ENCODE measurements at regions not wholly inside any gene's neighbourhood (a gene's known extent, or its start where the extent isn't known, plus 50 kb on each side); places are given as distances from the start of the nearest gene placed in this dataset.

GRCh38 chr6:169897601-169898358 lies 146.4 kb downstream of the ERMARD start:
- no peak overlapping the region for H3K4me3 ChIP-seq (ENCODE audit: low read length)
- no peak overlapping the region for H3K27ac ChIP-seq (ENCODE audit: low read length)
- H3K9me3 ChIP-seq (ENCODE audit: insufficient read depth, low read depth, low read length): peaks cover 8% of the 10 kb centered on the region; the same call in 1 of the 2 replicates
- H3K36me3 ChIP-seq (ENCODE audit: insufficient read depth, low read depth, low read length): no peaks in the 10 kb centered on the region
- H3K9ac ChIP-seq (ENCODE audit: low read depth, low read length): no peak overlapping the region
- H3K4me1 ChIP-seq (ENCODE audit: insufficient read depth, low read length): no peaks in the 10 kb centered on the region
- H3K27me3 ChIP-seq (ENCODE audit: insufficient read depth, low read length): no peaks in the 10 kb centered on the region

- H3K36me3 ChIP-seq (ENCODE audit: insufficient read depth, low read depth, low read length): no peaks in the 10 kb centered on the region
- H3K9me3 ChIP-seq (ENCODE audit: insufficient read depth, low read depth, low read length): peaks cover 15% of the 10 kb centered on the region; the same call in 1 of the 2 replicates
- no peaks in the 10 kb centered on the region for H3K27me3 ChIP-seq (ENCODE audit: insufficient read depth, low read length)
- no peak overlapping the region for H3K27ac ChIP-seq (ENCODE audit: low read length)
- no peak overlapping the region for H3K4me3 ChIP-seq (ENCODE audit: low read length)
- H3K4me1 ChIP-seq (ENCODE audit: insufficient read depth, low read length): no peaks in the 10 kb centered on the region
- H3K9ac ChIP-seq (ENCODE audit: low read depth, low read length): no peak overlapping the region
Measured at GRCh38 chr6:169896826-169897456, 145.5 kb downstream of the ERMARD start.

- no peak overlapping the region for H3K4me3 ChIP-seq (ENCODE audit: low read length)
- H3K36me3 ChIP-seq (ENCODE audit: insufficient read depth, low read depth, low read length): no peaks in the 10 kb centered on the region
- peaks cover 23% of the 10 kb centered on the region; the same call in 1 of the 2 replicates for H3K9me3 ChIP-seq (ENCODE audit: insufficient read depth, low read depth, low read length)
- no peak overlapping the region for H3K27ac ChIP-seq (ENCODE audit: low read length)
- H3K4me1 ChIP-seq (ENCODE audit: insufficient read depth, low read length): no peaks in the 10 kb centered on the region
- H3K9ac ChIP-seq (ENCODE audit: low read depth, low read length): no peak overlapping the region
- no peaks in the 10 kb centered on the region for H3K27me3 ChIP-seq (ENCODE audit: insufficient read depth, low read length)
Measured at GRCh38 chr6:169895926-169896761, 144.7 kb downstream of the ERMARD start.

GRCh38 chr6:169895000-169895759 lies 143.8 kb downstream of the ERMARD start:
- Histone ChIP-seq H3K4me3 (ENCODE audit: low read length) (no peak overlapping the region), H3K27ac (ENCODE audit: low read length) (no peak overlapping the region), H3K4me1 (ENCODE audit: insufficient read depth, low read length) (no peaks in the 10 kb centered on the region), H3K9ac (ENCODE audit: low read depth, low read length) (no peak overlapping the region), H3K9me3 (ENCODE audit: insufficient read depth, low read depth, low read length) (peaks cover 27% of the 10 kb centered on the region; the same call in 1 of the 2 replicates), H3K36me3 (ENCODE audit: insufficient read depth, low read depth, low read length) (no peaks in the 10 kb centered on the region), H3K27me3 (ENCODE audit: insufficient read depth, low read length) (no peaks in the 10 kb centered on the region)

- H3K36me3 ChIP-seq (ENCODE audit: insufficient read depth, low read depth, low read length): no peaks in the 10 kb centered on the region
- H3K27ac ChIP-seq (ENCODE audit: low read length): no peak overlapping the region
- no peak overlapping the region for H3K4me3 ChIP-seq (ENCODE audit: low read length)
- peaks cover 27% of the 10 kb centered on the region; the same call in 1 of the 2 replicates for H3K9me3 ChIP-seq (ENCODE audit: insufficient read depth, low read depth, low read length)
- no peaks in the 10 kb centered on the region for H3K4me1 ChIP-seq (ENCODE audit: insufficient read depth, low read length)
- no peak overlapping the region for H3K9ac ChIP-seq (ENCODE audit: low read depth, low read length)
- no peaks in the 10 kb centered on the region for H3K27me3 ChIP-seq (ENCODE audit: insufficient read depth, low read length)
Measured at GRCh38 chr6:169894377-169894960, 143.0 kb downstream of the ERMARD start.

GRCh38 chr6:169893624-169894023 lies 142.2 kb downstream of the ERMARD start:
- Histone ChIP-seq H3K27ac (ENCODE audit: low read length) (no peak overlapping the region), H3K9me3 (ENCODE audit: insufficient read depth, low read depth, low read length) (peaks cover 27% of the 10 kb centered on the region; the same call in 1 of the 2 replicates), H3K36me3 (ENCODE audit: insufficient read depth, low read depth, low read length) (no peaks in the 10 kb centered on the region), H3K4me3 (ENCODE audit: low read length) (no peak overlapping the region), H3K9ac (ENCODE audit: low read depth, low read length) (no peak overlapping the region), H3K4me1 (ENCODE audit: insufficient read depth, low read length) (no peaks in the 10 kb centered on the region), H3K27me3 (ENCODE audit: insufficient read depth, low read length) (no peaks in the 10 kb centered on the region; the same call in 1 of the 2 replicates)

GRCh38 chr6:169891846-169892245 lies 140.4 kb downstream of the ERMARD start:
- H3K27me3 ChIP-seq (ENCODE audit: insufficient read depth, low read length): no peaks in the 10 kb centered on the region; the same call in 1 of the 2 replicates
- no peaks in the 10 kb centered on the region for H3K36me3 ChIP-seq (ENCODE audit: insufficient read depth, low read depth, low read length)

GRCh38 chr6:169891421-169891820 lies 140.0 kb downstream of the ERMARD start:
- H3K9me3 ChIP-seq (ENCODE audit: insufficient read depth, low read depth, low read length): peaks cover 27% of the 10 kb centered on the region; the same call in 1 of the 2 replicates
- no peaks in the 10 kb centered on the region for H3K36me3 ChIP-seq (ENCODE audit: insufficient read depth, low read depth, low read length)
- H3K9ac ChIP-seq (ENCODE audit: low read depth, low read length): no peak overlapping the region
- no peaks in the 10 kb centered on the region for H3K4me1 ChIP-seq (ENCODE audit: insufficient read depth, low read length)
- no peaks in the 10 kb centered on the region; the same call in 1 of the 2 replicates for H3K27me3 ChIP-seq (ENCODE audit: insufficient read depth, low read length)
- H3K4me3 ChIP-seq (ENCODE audit: low read length): no peak overlapping the region
- no peak overlapping the region for H3K27ac ChIP-seq (ENCODE audit: low read length)

More at GRCh38 chr6:169891846-169892245, 140.4 kb downstream of the ERMARD start:
- H3K9me3 ChIP-seq (ENCODE audit: insufficient read depth, low read depth, low read length): peaks cover 27% of the 10 kb centered on the region; the same call in 1 of the 2 replicates
- no peak overlapping the region for H3K9ac ChIP-seq (ENCODE audit: low read depth, low read length)
- no peak overlapping the region for H3K4me3 ChIP-seq (ENCODE audit: low read length)
- no peak overlapping the region for H3K27ac ChIP-seq (ENCODE audit: low read length)
- no peaks in the 10 kb centered on the region for H3K4me1 ChIP-seq (ENCODE audit: insufficient read depth, low read length)

- H3K9me3 ChIP-seq (ENCODE audit: insufficient read depth, low read depth, low read length): peaks cover 27% of the 10 kb centered on the region; the same call in 1 of the 2 replicates
- no peaks in the 10 kb centered on the region for H3K36me3 ChIP-seq (ENCODE audit: insufficient read depth, low read depth, low read length)
- H3K4me3 ChIP-seq (ENCODE audit: low read length): no peak overlapping the region
- no peaks in the 10 kb centered on the region for H3K4me1 ChIP-seq (ENCODE audit: insufficient read depth, low read length)
- H3K9ac ChIP-seq (ENCODE audit: low read depth, low read length): no peak overlapping the region
- no peaks in the 10 kb centered on the region; the same call in 1 of the 2 replicates for H3K27me3 ChIP-seq (ENCODE audit: insufficient read depth, low read length)
- no peak overlapping the region for H3K27ac ChIP-seq (ENCODE audit: low read length)
Measured at GRCh38 chr6:169890901-169891300, 139.5 kb downstream of the ERMARD start.

GRCh38 chr6:169890049-169890448 lies 138.6 kb downstream of the ERMARD start:
- H3K9me3 ChIP-seq (ENCODE audit: insufficient read depth, low read depth, low read length): peaks cover 27% of the 10 kb centered on the region; the same call in 1 of the 2 replicates
- no peak overlapping the region for H3K27ac ChIP-seq (ENCODE audit: low read length)
- H3K36me3 ChIP-seq (ENCODE audit: insufficient read depth, low read depth, low read length): no peaks in the 10 kb centered on the region
- no peak overlapping the region for H3K4me3 ChIP-seq (ENCODE audit: low read length)
- H3K27me3 ChIP-seq (ENCODE audit: insufficient read depth, low read length): no peaks in the 10 kb centered on the region; the same call in 1 of the 2 replicates
- no peaks in the 10 kb centered on the region for H3K4me1 ChIP-seq (ENCODE audit: insufficient read depth, low read length)
- no peak overlapping the region for H3K9ac ChIP-seq (ENCODE audit: low read depth, low read length)

All from iPS-20b (cell line).